Glutamatergic neuron (in vitro differentiated cells): ENCODE measurements at regions not wholly inside any gene's neighbourhood (a gene's known extent, or its start where the extent isn't known, plus 50 kb on each side); places are given as distances from the start of the nearest gene placed in this dataset.

Source experiments
- DNase-seq: peaks from one replicate; pipeline ENCODE4 v3.0.0; 2022
- H3K27ac Mint-ChIP-seq: one replicate; pipeline ENCODE4 v1.8.0; 2020; ENCODE audit warnings: mild to moderate bottlenecking, mixed read lengths, inconsistent platforms; ENCODE audit not compliant: unreplicated experiment
- H3K27me3 Mint-ChIP-seq: one replicate; pipeline ENCODE4 v1.8.0; 2020; ENCODE audit warnings: mild to moderate bottlenecking, moderate library complexity, mixed read lengths, inconsistent platforms; ENCODE audit not compliant: unreplicated experiment
- H3K36me3 Mint-ChIP-seq: one replicate; pipeline ENCODE4 v1.8.0; 2020; ENCODE audit warnings: mild to moderate bottlenecking, mixed read lengths, inconsistent platforms; ENCODE audit not compliant: unreplicated experiment
- H3K4me1 Mint-ChIP-seq: one replicate; pipeline ENCODE4 v1.8.0; 2020; ENCODE audit warnings: mild to moderate bottlenecking, low read depth, mixed read lengths, inconsistent platforms; ENCODE audit not compliant: unreplicated experiment
- H3K4me3 Mint-ChIP-seq: one replicate; pipeline ENCODE4 v1.8.0; 2020; ENCODE audit warnings: mild to moderate bottlenecking, mixed read lengths, inconsistent platforms; ENCODE audit not compliant: unreplicated experiment
- H3K9me3 Mint-ChIP-seq: one replicate; pipeline ENCODE4 v1.8.0; 2020; ENCODE audit warnings: mild to moderate bottlenecking, moderate library complexity, mixed read lengths, inconsistent platforms; ENCODE audit not compliant: unreplicated experiment
- TF ChIP-seq, protein P1 (sequence below): fragments of 200-600 bp; sonication (generic); IDR thresholded peaks from one replicate; pipeline ENCODE4 v1.5.0; 2021; ENCODE audit not compliant: partially characterized antibody, unreplicated experiment

DNA sequence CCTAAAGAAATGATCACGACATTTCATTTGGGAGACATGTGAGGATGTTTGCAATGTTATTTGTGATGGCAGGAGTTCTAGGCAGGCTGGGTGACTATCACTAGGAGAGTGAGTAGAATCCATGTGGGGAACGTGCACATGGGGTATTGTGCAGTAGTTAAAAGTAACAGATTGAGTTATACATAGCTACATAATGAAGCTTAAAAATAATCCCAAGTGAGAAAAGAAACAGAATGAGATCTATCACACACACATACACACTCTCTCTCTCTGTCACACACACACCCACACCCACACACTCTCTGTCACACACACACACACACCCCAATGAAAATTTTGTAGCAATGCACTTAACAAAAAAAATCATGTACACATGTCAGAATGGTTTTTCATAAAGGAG lies 218.7 kb upstream of the ARG1 start:
- Mint-ChIP-seq H3K4me1 (no peaks in the 10 kb centered on the region), H3K27me3 (no peaks in the 10 kb centered on the region), H3K4me3 (no peak overlapping the region), H3K27ac (no peak overlapping the region), H3K36me3 (no peaks in the 10 kb centered on the region), H3K9me3 (no peaks in the 10 kb centered on the region)
- TF ChIP-seq, protein P1, sequence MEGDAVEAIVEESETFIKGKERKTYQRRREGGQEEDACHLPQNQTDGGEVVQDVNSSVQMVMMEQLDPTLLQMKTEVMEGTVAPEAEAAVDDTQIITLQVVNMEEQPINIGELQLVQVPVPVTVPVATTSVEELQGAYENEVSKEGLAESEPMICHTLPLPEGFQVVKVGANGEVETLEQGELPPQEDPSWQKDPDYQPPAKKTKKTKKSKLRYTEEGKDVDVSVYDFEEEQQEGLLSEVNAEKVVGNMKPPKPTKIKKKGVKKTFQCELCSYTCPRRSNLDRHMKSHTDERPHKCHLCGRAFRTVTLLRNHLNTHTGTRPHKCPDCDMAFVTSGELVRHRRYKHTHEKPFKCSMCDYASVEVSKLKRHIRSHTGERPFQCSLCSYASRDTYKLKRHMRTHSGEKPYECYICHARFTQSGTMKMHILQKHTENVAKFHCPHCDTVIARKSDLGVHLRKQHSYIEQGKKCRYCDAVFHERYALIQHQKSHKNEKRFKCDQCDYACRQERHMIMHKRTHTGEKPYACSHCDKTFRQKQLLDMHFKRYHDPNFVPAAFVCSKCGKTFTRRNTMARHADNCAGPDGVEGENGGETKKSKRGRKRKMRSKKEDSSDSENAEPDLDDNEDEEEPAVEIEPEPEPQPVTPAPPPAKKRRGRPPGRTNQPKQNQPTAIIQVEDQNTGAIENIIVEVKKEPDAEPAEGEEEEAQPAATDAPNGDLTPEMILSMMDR = no peak
- no peak for DNase-seq

GRCh38 chr6:131356161-131356560 lies 216.9 kb upstream of the ARG1 start:
- no peak for DNase-seq
- H3K27me3 Mint-ChIP-seq = no peaks in the 10 kb centered on the region

GRCh38 chr6:131357501-131357900 lies 215.5 kb upstream of the ARG1 start:
- H3K27me3 Mint-ChIP-seq = no peaks in the 10 kb centered on the region
- no peak overlapping the region for H3K27ac Mint-ChIP-seq
- no peak overlapping the region for H3K4me3 Mint-ChIP-seq
- TF ChIP-seq, protein P1 = no peak
- no peaks in the 10 kb centered on the region for H3K4me1 Mint-ChIP-seq
- DNase-seq = no peak
- peaks cover 3% of the 10 kb centered on the region for H3K9me3 Mint-ChIP-seq
- no peaks in the 10 kb centered on the region for H3K36me3 Mint-ChIP-seq

More at GRCh38 chr6:131356161-131356560, 216.9 kb upstream of the ARG1 start:
- Mint-ChIP-seq H3K4me1 (no peaks in the 10 kb centered on the region), H3K4me3 (no peak overlapping the region), H3K27ac (no peak overlapping the region), H3K9me3 (peaks cover 3% of the 10 kb centered on the region), H3K36me3 (no peaks in the 10 kb centered on the region)
- TF ChIP-seq, protein P1 = no peak

DNA sequence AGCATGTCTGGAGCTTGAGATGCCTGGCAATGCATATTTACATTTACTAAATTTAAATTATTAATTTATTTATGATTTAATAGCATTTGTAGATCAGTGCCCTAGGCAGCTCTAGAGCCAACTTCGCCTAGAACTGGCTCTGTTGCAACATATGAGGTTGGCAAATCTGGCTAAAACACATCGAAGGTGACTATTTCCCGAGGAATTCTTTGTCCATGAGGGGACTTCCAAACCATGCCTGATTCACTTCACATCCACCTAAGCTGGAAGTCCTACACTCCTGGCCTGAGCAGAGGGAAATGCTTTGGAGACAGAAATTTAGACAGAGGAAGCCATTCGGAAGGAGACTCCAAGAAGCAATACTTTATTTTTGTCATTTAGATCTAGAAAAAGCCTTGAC lies 211.0 kb upstream of the ARG1 start:
- DNase-seq = no peak
- Mint-ChIP-seq H3K4me3 (no peak overlapping the region), H3K27me3 (no peaks in the 10 kb centered on the region), H3K4me1 (peaks cover 3% of the 10 kb centered on the region), H3K27ac (no peak overlapping the region), H3K36me3 (no peaks in the 10 kb centered on the region), H3K9me3 (peaks cover 3% of the 10 kb centered on the region)
- TF ChIP-seq, protein P1 = no peak

GRCh38 chr6:131362696-131363095 lies 210.3 kb upstream of the ARG1 start:
- TF ChIP-seq, protein P1 = no peak
- H3K4me3 Mint-ChIP-seq = no peak overlapping the region
- no peaks in the 10 kb centered on the region for H3K27me3 Mint-ChIP-seq
- no peaks in the 10 kb centered on the region for H3K36me3 Mint-ChIP-seq
- H3K9me3 Mint-ChIP-seq = peaks cover 3% of the 10 kb centered on the region
- DNase-seq = no peak
- peaks cover 3% of the 10 kb centered on the region for H3K4me1 Mint-ChIP-seq
- no peak overlapping the region for H3K27ac Mint-ChIP-seq
